ENCODE measurements at regions not wholly inside any gene's neighbourhood (a gene's known extent, or its start where the extent isn't known, plus 50 kb on each side); places are given as distances from the start of the nearest gene placed in this dataset.
A peak's percentile ranks its signal among the peaks of the same experiment; 100 is the strongest.

DNA sequence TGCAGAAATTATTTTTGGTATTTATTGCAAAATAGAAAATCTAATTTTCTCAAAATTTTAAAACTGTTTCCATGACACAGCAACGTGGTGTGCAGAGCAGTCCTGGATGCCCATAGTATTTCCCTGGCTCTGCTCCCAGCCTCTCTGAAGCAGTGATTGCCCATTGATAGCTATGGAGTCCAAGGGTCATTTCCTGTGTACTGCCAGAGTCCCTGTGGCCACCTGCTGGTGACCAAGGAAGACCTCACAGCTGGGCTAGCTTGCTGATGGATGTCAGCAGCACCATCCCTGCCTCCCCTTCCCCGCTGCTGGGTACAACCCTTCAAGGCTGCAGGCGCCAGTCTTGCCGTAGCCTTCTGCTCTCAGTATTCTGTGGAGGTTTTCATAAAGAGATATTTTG is 184.1 kb downstream of the DIRAS2 start:
- no peaks in the 10 kb centered on the region for H3K9me3 ChIP-seq (ENCODE audit: low read depth)
- no peaks in the 10 kb centered on the region for H3K27me3 ChIP-seq
- peak in 1 of 2 donors; percentile 18 for DNase-seq (ENCODE audit: low read depth in 1 of 2, low spot score in 1 of 2)
- H3K4me1 ChIP-seq (ENCODE audit: low read depth): no peaks in the 10 kb centered on the region
- no peak overlapping the region for H3K27ac ChIP-seq
- no peaks in the 10 kb centered on the region for H3K36me3 ChIP-seq
- no peak overlapping the region for H3K4me3 ChIP-seq
- TF ChIP-seq, protein P1, sequence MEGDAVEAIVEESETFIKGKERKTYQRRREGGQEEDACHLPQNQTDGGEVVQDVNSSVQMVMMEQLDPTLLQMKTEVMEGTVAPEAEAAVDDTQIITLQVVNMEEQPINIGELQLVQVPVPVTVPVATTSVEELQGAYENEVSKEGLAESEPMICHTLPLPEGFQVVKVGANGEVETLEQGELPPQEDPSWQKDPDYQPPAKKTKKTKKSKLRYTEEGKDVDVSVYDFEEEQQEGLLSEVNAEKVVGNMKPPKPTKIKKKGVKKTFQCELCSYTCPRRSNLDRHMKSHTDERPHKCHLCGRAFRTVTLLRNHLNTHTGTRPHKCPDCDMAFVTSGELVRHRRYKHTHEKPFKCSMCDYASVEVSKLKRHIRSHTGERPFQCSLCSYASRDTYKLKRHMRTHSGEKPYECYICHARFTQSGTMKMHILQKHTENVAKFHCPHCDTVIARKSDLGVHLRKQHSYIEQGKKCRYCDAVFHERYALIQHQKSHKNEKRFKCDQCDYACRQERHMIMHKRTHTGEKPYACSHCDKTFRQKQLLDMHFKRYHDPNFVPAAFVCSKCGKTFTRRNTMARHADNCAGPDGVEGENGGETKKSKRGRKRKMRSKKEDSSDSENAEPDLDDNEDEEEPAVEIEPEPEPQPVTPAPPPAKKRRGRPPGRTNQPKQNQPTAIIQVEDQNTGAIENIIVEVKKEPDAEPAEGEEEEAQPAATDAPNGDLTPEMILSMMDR (IDR thresholded peaks at IDR 0.05; ENCODE audit: low read depth, low read length): no peak

DNA sequence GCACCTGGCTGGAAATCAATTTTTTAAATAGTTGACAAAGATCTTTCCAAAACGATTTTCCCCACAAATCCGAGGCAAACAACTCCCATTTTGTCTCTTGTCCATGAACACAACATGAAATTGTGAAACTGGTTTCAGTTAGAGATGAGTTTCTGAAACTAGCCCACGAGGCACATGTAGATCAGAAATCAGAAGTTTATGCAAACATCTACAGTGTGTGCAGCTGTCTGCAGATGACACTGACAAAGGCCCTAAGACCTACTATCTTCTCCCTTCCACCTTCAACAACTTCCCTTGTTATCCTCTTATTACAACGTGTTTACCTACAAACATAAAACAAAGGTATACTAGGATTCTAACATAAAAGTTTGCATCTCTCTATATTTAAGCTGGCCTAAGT is 183.3 kb downstream of the DIRAS2 start:
- DNase-seq (ENCODE audit: low read depth in 1 of 2, low spot score in 1 of 2): no peak
- H3K36me3 ChIP-seq: no peaks in the 10 kb centered on the region

DNA sequence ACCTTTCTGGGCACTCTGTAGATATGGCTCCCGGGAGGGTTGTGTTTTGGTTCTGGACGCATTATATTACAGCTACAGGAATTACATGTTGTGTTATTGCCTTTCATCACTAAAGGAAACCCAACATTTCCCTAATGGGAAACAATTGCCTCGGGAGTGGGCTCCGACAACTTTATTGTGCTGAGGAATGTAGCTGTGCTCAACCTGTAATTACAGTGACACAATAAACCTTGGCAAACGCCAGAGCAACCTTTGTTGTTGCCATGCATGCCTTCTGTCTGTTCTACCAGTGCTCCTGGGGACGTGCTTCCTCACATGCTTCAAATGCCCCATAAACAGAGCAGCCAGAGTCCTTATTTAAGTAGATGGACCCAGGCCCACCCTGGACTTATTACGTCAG is 182.4 kb downstream of the DIRAS2 start:
- H3K9me3 ChIP-seq (ENCODE audit: low read depth): no peaks in the 10 kb centered on the region
- TF ChIP-seq, protein P1 (IDR thresholded peaks at IDR 0.05; ENCODE audit: low read depth, low read length): no peak
- H3K36me3 ChIP-seq: no peaks in the 10 kb centered on the region
- no peak overlapping the region for H3K27ac ChIP-seq
- H3K27me3 ChIP-seq: no peaks in the 10 kb centered on the region
- DNase-seq (ENCODE audit: low read depth in 1 of 2, low spot score in 1 of 2): no peak
- no peak overlapping the region for H3K4me3 ChIP-seq
- no peaks in the 10 kb centered on the region for H3K4me1 ChIP-seq (ENCODE audit: low read depth)

More for the DNA sequence above, 183.3 kb downstream of the DIRAS2 start:
- Histone ChIP-seq H3K4me3 (no peak overlapping the region), H3K27ac (no peak overlapping the region), H3K9me3 (ENCODE audit: low read depth) (no peaks in the 10 kb centered on the region), H3K27me3 (no peaks in the 10 kb centered on the region), H3K4me1 (ENCODE audit: low read depth) (no peaks in the 10 kb centered on the region)
- TF ChIP-seq, protein P1 (IDR thresholded peaks at IDR 0.05; ENCODE audit: low read depth, low read length): no peak

DNA sequence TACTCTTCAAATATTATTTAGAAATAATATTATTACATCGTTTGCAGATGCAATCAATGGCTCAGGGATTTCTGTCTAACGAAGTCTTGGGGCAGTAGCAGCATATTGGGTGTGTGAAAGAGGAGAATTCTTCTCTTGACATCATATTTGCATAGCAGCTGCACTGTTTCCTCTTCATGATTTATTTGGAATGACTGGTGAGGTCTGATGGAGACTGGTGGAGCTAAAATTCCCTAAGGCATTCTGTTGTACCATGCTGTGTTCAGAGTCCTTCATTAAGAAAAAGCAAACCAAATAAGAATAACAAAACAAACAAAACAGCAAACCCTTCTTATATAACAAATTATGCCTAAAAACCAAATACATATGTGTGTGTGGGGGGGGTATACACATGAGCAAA is 177.6 kb downstream of the DIRAS2 start:
- no peak for DNase-seq (ENCODE audit: low read depth in 1 of 2, low spot score in 1 of 2)
- TF ChIP-seq, protein P1 (IDR thresholded peaks at IDR 0.05; ENCODE audit: low read depth, low read length): no peak
- H3K4me1 ChIP-seq (ENCODE audit: low read depth): no peaks in the 10 kb centered on the region
- no peaks in the 10 kb centered on the region for H3K36me3 ChIP-seq
- no peaks in the 10 kb centered on the region for H3K27me3 ChIP-seq
- no peak overlapping the region for H3K4me3 ChIP-seq
- H3K9me3 ChIP-seq (ENCODE audit: low read depth): no peaks in the 10 kb centered on the region
- H3K27ac ChIP-seq: no peak overlapping the region

DNA sequence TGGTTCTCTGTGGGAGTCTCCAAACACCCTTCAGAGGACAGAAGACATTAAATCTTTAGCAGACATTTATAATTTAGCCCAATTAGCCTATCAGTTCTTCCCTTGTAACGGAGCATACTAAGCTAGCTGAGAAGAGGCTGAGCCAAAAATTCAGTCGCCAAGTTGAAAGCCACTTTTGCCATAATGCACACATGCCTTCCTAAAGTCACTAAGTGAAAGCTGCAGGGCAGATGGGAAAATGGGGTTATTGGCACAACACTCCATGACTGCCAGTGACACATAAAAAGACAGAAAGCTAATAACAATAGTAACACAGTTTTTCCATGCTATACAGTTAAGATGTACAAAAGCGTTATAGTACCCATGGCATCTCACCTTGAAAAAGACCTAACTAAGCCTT is 176.2 kb downstream of the DIRAS2 start:
- TF ChIP-seq, protein P1 (IDR thresholded peaks at IDR 0.05; ENCODE audit: low read depth, low read length): no peak
- Histone ChIP-seq H3K4me3 (no peak overlapping the region), H3K9me3 (ENCODE audit: low read depth) (no peaks in the 10 kb centered on the region), H3K27me3 (no peaks in the 10 kb centered on the region), H3K27ac (no peak overlapping the region), H3K4me1 (ENCODE audit: low read depth) (no peaks in the 10 kb centered on the region), H3K36me3 (no peaks in the 10 kb centered on the region)
- DNase-seq (ENCODE audit: low read depth in 1 of 2, low spot score in 1 of 2): no peak

DNA sequence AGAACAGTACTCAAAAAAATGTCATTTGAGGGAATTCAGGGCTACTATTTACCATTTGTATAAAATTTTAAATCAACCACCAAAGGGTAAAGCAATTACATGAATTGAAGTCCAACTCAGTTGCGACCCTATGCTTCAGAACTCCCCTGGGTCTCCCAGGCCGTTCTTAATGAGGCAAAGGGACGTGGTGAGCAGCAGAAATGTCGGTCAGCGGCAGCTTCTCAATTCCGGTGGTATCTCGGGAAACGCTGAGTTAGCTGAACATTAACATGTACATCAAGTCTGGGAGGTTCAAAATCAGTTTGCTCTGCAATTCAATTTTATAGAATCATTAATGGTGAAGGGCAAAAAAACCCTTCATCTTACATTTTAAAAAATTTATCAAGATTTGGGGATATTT is 173.2 kb downstream of the DIRAS2 start:
- TF ChIP-seq, protein P1 (IDR thresholded peaks at IDR 0.05; ENCODE audit: low read depth, low read length): no peak
- Histone ChIP-seq H3K9me3 (ENCODE audit: low read depth) (no peaks in the 10 kb centered on the region), H3K27me3 (no peaks in the 10 kb centered on the region), H3K4me3 (no peak overlapping the region), H3K27ac (no peak overlapping the region), H3K4me1 (ENCODE audit: low read depth) (no peaks in the 10 kb centered on the region), H3K36me3 (no peaks in the 10 kb centered on the region)
- no peak for DNase-seq (ENCODE audit: low read depth in 1 of 2, low spot score in 1 of 2)

Data from cardiac muscle cell (in vitro differentiated cells and primary cell).